Neural cell (in vitro differentiated cells): ENCODE measurements at regions not wholly inside any gene's neighbourhood (a gene's known extent, or its start where the extent isn't known, plus 50 kb on each side); places are given as distances from the start of the nearest gene placed in this dataset.

Experiments used
- H2AFZ ChIP-seq: fragments of 200-600, 300-800 bp; sonication (generic), shearing (Covaris generic); 2 replicates; pipeline ENCODE4 v1.6.0; 2014; ENCODE audit warnings: low read depth, mild to moderate bottlenecking, antibody characterized with exemption, low read length, moderate library complexity
- H3F3A ChIP-seq: fragments of 200-600 bp; shearing (Covaris generic); 2 replicates; pipeline ENCODE4 v1.6.1; 2016; ENCODE audit warnings: mild to moderate bottlenecking, moderate library complexity, mixed read lengths, antibody characterized with exemption, low read length; ENCODE audit not compliant: insufficient read depth, poor library complexity, severe bottlenecking
- H3K27ac ChIP-seq: fragments of 200-600, 300-800 bp; sonication (generic), shearing (Covaris generic); 2 replicates; pipeline ENCODE4 v1.5.1; 2014; ENCODE audit warnings: mild to moderate bottlenecking, low read length, moderate library complexity
- H3K27me3 ChIP-seq: fragments of 300-800, 200-600 bp; sonication (generic), shearing (Covaris generic); 2 replicates; pipeline ENCODE4 v1.6.0; 2014; ENCODE audit warnings: mild to moderate bottlenecking, low read depth, low read length, moderate library complexity; ENCODE audit not compliant: insufficient read depth
- H3K36me3 ChIP-seq: fragments of 300-800, 200-600 bp; sonication (generic), shearing (Covaris generic); 2 replicates; pipeline ENCODE4 v1.5.1; 2014; ENCODE audit warnings: mild to moderate bottlenecking, antibody characterized with exemption, low read length, moderate library complexity; ENCODE audit not compliant: insufficient read depth
- H3K4me2 ChIP-seq: fragments of 300-800, 200-600 bp; sonication (generic), shearing (Covaris generic); 2 replicates; pipeline ENCODE4 v1.6.0; 2014; ENCODE audit warnings: mild to moderate bottlenecking, low read length
- H3K4me3 ChIP-seq: fragments of 300-800, 200-600 bp; sonication (generic), shearing (Covaris generic); 2 replicates; pipeline ENCODE4 v1.5.1; 2014; ENCODE audit warnings: mild to moderate bottlenecking, low read length, moderate library complexity
- H3K79me2 ChIP-seq: fragments of 200-600 bp; shearing (Covaris generic); replicated peaks from 2 replicates; pipeline ENCODE4 v1.6.0; 2014; ENCODE audit warnings: mild to moderate bottlenecking, low read length, moderate library complexity; ENCODE audit not compliant: insufficient read depth
- H3K9ac ChIP-seq: fragments of 300-800, 200-600 bp; sonication (generic), shearing (Covaris generic); 2 replicates; pipeline ENCODE4 v1.6.1; 2016; ENCODE audit warnings: mild to moderate bottlenecking, low read length, mixed read lengths
- H3K9me2 ChIP-seq: fragments of 200-600 bp; shearing (Covaris generic); 2 replicates; pipeline ENCODE4 v1.6.1; 2016; ENCODE audit warnings: mild to moderate bottlenecking, low read length, mixed read lengths; ENCODE audit not compliant: insufficient read depth
- H3K9me3 ChIP-seq: fragments of 200-600, 300-800 bp; sonication (generic), shearing (Covaris generic); 2 replicates; pipeline ENCODE4 v1.6.1; 2016; ENCODE audit warnings: mild to moderate bottlenecking, mixed run types, low read length, moderate library complexity, mixed read lengths
- H4K20me1 ChIP-seq: fragments of 200-600 bp; shearing (Covaris generic); 2 replicates; pipeline ENCODE4 v1.6.1; 2016; ENCODE audit warnings: mild to moderate bottlenecking, mixed run types; ENCODE audit not compliant: insufficient read depth
- CTCF ChIP-seq: fragments of 450-650 bp; IDR thresholded peaks from 2 replicates; pipeline ENCODE4 v1.5.1; 2014; ENCODE audit warnings: antibody characterized with exemption, mild to moderate bottlenecking, moderate library complexity; ENCODE audit not compliant: poor library complexity, severe bottlenecking
- EP300 ChIP-seq: fragments of 450-650 bp; conservative IDR thresholded peaks from 2 replicates; pipeline ENCODE4 v1.6.1; 2014; ENCODE audit warnings: antibody characterized with exemption, mild to moderate bottlenecking, moderate library complexity; ENCODE audit not compliant: poor library complexity, severe bottlenecking
- EZH2 ChIP-seq: fragments of 200-600, 300-800 bp; shearing (Covaris generic), sonication (generic); IDR thresholded peaks from 2 replicates; pipeline ENCODE4 v1.6.1; 2014; ENCODE audit warnings: antibody characterized with exemption, low read length, borderline replicate concordance, mild to moderate bottlenecking; ENCODE audit not compliant: insufficient read depth, poor library complexity, severe bottlenecking
- MXI1 ChIP-seq: fragments of 450-650 bp; conservative IDR thresholded peaks from 2 replicates; pipeline ENCODE4 v1.6.1; 2014; ENCODE audit warnings: antibody characterized with exemption, mild to moderate bottlenecking; ENCODE audit not compliant: poor library complexity, severe bottlenecking
- POLR2AphosphoS5 ChIP-seq: IDR thresholded peaks from 2 replicates; pipeline ENCODE4 v1.6.1; 2012
- RAD21 ChIP-seq: fragments of 450-650 bp; conservative IDR thresholded peaks from 2 replicates; pipeline ENCODE4 v1.6.1; 2014; ENCODE audit warnings: antibody characterized with exemption, mild to moderate bottlenecking, moderate library complexity
- REST ChIP-seq: IDR thresholded peaks from 2 replicates; pipeline ENCODE4 v1.6.1; 2012; ENCODE audit warnings: borderline replicate concordance
- SMC3 ChIP-seq: fragments of 450-650 bp; conservative IDR thresholded peaks from 2 replicates; pipeline ENCODE4 v1.6.1; 2014; ENCODE audit warnings: antibody characterized with exemption, mild to moderate bottlenecking, moderate library complexity; ENCODE audit not compliant: poor library complexity
- TAF1 ChIP-seq: IDR thresholded peaks from 2 replicates; pipeline ENCODE4 v1.6.1; 2012; ENCODE audit warnings: low read depth

GRCh38 chr1:55423376-55423775 lies 208.2 kb upstream of the USP24 start:
- TF ChIP-seq EZH2 (no peak), MXI1 (no peak), EP300 (no peak), SMC3 (no peak), REST (no peak), RAD21 (no peak), TAF1 (no peak), CTCF (no peak)
- Histone ChIP-seq H3K9me3 (no peaks in the 10 kb centered on the region), H3K27me3 (no peaks in the 10 kb centered on the region), H3F3A (no peaks in the 10 kb centered on the region), H3K4me2 (no peak overlapping the region), H3K9ac (no peak overlapping the region), H3K27ac (no peak overlapping the region), H3K79me2 (no peaks in the 10 kb centered on the region), H4K20me1 (no peaks in the 10 kb centered on the region), H3K9me2 (no peaks in the 10 kb centered on the region), H3K4me3 (no peak overlapping the region), H2AFZ (no peak overlapping the region), H3K36me3 (no peaks in the 10 kb centered on the region)

GRCh38 chr1:55420929-55421716 lies 206.0 kb upstream of the USP24 start:
- H2AFZ ChIP-seq = no peak overlapping the region

More at GRCh38 chr1:55420929-55421716, 206.0 kb upstream of the USP24 start:
- H3F3A ChIP-seq = no peaks in the 10 kb centered on the region
- H3K9me3 ChIP-seq = no peaks in the 10 kb centered on the region
- H3K4me3 ChIP-seq = no peak overlapping the region
- H3K27ac ChIP-seq = no peak overlapping the region
- H3K27me3 ChIP-seq = no peaks in the 10 kb centered on the region
- H3K36me3 ChIP-seq = no peaks in the 10 kb centered on the region
- no peak for TF ChIP-seq REST
- TF ChIP-seq RAD21 = no peak
- no peak for TF ChIP-seq CTCF
- TF ChIP-seq POLR2AphosphoS5 = no peak
- H3K4me2 ChIP-seq = no peak overlapping the region
- H4K20me1 ChIP-seq = no peaks in the 10 kb centered on the region
- no peaks in the 10 kb centered on the region for H3K9me2 ChIP-seq
- H3K9ac ChIP-seq = no peak overlapping the region
- no peaks in the 10 kb centered on the region for H3K79me2 ChIP-seq
